ENCODE measurements at regions not wholly inside any gene's neighbourhood (a gene's known extent, or its start where the extent isn't known, plus 50 kb on each side); places are given as distances from the start of the nearest gene placed in this dataset.

- TF ChIP-seq, protein P1, sequence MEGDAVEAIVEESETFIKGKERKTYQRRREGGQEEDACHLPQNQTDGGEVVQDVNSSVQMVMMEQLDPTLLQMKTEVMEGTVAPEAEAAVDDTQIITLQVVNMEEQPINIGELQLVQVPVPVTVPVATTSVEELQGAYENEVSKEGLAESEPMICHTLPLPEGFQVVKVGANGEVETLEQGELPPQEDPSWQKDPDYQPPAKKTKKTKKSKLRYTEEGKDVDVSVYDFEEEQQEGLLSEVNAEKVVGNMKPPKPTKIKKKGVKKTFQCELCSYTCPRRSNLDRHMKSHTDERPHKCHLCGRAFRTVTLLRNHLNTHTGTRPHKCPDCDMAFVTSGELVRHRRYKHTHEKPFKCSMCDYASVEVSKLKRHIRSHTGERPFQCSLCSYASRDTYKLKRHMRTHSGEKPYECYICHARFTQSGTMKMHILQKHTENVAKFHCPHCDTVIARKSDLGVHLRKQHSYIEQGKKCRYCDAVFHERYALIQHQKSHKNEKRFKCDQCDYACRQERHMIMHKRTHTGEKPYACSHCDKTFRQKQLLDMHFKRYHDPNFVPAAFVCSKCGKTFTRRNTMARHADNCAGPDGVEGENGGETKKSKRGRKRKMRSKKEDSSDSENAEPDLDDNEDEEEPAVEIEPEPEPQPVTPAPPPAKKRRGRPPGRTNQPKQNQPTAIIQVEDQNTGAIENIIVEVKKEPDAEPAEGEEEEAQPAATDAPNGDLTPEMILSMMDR (conservative IDR thresholded peaks at IDR 0.05; ENCODE audit: low read length) = no peak
- TF ChIP-seq EZH2phosphoT487 (IDR thresholded peaks at IDR 0.05; ENCODE audit: borderline replicate concordance, low read depth, low read length) = no peak
Observed at GRCh38 chr6:53431704-53432103, 83.0 kb upstream of the ELOVL5 start.

Measured in OCI-LY7 (cell line).